HuH-7.5 (cell line): ENCODE measurements at regions not wholly inside any gene's neighbourhood (a gene's known extent, or its start where the extent isn't known, plus 50 kb on each side); places are given as distances from the start of the nearest gene placed in this dataset.
"Not testable (repeated sequence)": the region's sequence is repeated elsewhere in the genome, so short reads cannot be mapped to it uniquely, and the experiment has no call there.

Experiments used
- DNase-seq: peaks from one replicate; pipeline ENCODE4 v3.0.0; 2011; ENCODE audit warnings: low spot score

- DNase-seq = no peak
Measured at GRCh38 chr5:136924490-136924889, 559.1 kb upstream of the TRPC7 start.

- DNase-seq = no peak
Measured at GRCh38 chr5:136910625-136911024, 545.3 kb upstream of the TRPC7 start.

GRCh38 chr5:136909906-136910305 is 544.6 kb upstream of the TRPC7 start:
- DNase-seq = no peak

- no peak for DNase-seq
Measured at GRCh38 chr5:136907371-136907770, 542.0 kb upstream of the TRPC7 start.

- no peak for DNase-seq
Measured at GRCh38 chr5:136906545-136906944, 541.2 kb upstream of the TRPC7 start.

GRCh38 chr5:136905571-136905970 is 540.2 kb upstream of the TRPC7 start:
- no peak for DNase-seq

- DNase-seq = no peak
Measured at GRCh38 chr5:136894070-136894469, 528.7 kb upstream of the TRPC7 start.

- no peak for DNase-seq
Measured at GRCh38 chr5:136892000-136892399, 526.7 kb upstream of the TRPC7 start.

- no peak for DNase-seq
Measured at GRCh38 chr5:136891175-136891972, 526.0 kb upstream of the TRPC7 start.

- DNase-seq = no peak
Measured at GRCh38 chr5:136890431-136891148, 525.2 kb upstream of the TRPC7 start.

- no peak for DNase-seq
Measured at GRCh38 chr5:136886608-136887007, 521.3 kb upstream of the TRPC7 start.

- DNase-seq = no peak
Measured at GRCh38 chr5:136864960-136865359, 499.6 kb upstream of the TRPC7 start.

- no peak for DNase-seq
Measured at GRCh38 chr5:136856648-136857047, 491.3 kb upstream of the TRPC7 start.

- no peak for DNase-seq
Measured at GRCh38 chr5:136853971-136854370, 488.6 kb upstream of the TRPC7 start.

- DNase-seq = no peak
Measured at GRCh38 chr5:136840601-136841000, 475.3 kb upstream of the TRPC7 start.

GRCh38 chr5:136836093-136836492 is 470.7 kb upstream of the TRPC7 start:
- no peak for DNase-seq

GRCh38 chr5:136820848-136821247 is 455.5 kb upstream of the TRPC7 start:
- DNase-seq = no peak

- no peak for DNase-seq
Measured at GRCh38 chr5:136819526-136820302, 454.4 kb upstream of the TRPC7 start.

GRCh38 chr5:136816327-136816726 is 451.0 kb upstream of the TRPC7 start:
- DNase-seq = no peak

GRCh38 chr5:136814619-136815378 is 449.5 kb upstream of the TRPC7 start:
- DNase-seq = no peak

- DNase-seq = not testable (repeated sequence)
Measured at GRCh38 chr5:136812270-136812669, 446.9 kb upstream of the TRPC7 start.

GRCh38 chr5:136811551-136811950 is 446.2 kb upstream of the TRPC7 start:
- DNase-seq = no peak
